Right lobe of liver (tissue), 4 donors: ENCODE measurements at regions not wholly inside any gene's neighbourhood (a gene's known extent, or its start where the extent isn't known, plus 50 kb on each side); places are given as distances from the start of the nearest gene placed in this dataset.

Source experiments
- CTCF ChIP-seq, 4 donors: fragments of 200-600 bp in 3 of 4; fragments of 450-650 bp in 1 of 4; IDR thresholded peaks; one replicate each; pipeline versions ENCODE4 v1.5.1 to v1.8.0; 2016 to 2022; ENCODE audit warnings: antibody characterized with exemption in 4 of 4, mild to moderate bottlenecking in 2 of 4
- POLR2A ChIP-seq: fragments of 450-650 bp; IDR thresholded peaks from one replicate; pipeline ENCODE4 v1.6.1; 2017; ENCODE audit warnings: antibody characterized with exemption, mild to moderate bottlenecking
- donor health status: DM: no; HTN: no; CAD: no.
- donor health status: DM: no; HTN: no; CAD: no.
- donor health status: DM: no; HTN: yes; CAD: no.

GRCh38 chr9:13778631-13779030 is 499.1 kb upstream of the MPDZ start:
- TF ChIP-seq CTCF (IDR thresholded peaks at IDR 0.05) (no peak), POLR2A (no peak)
